Ecto neural progenitor cell (in vitro differentiated cells): ENCODE measurements at regions not wholly inside any gene's neighbourhood (a gene's known extent, or its start where the extent isn't known, plus 50 kb on each side); places are given as distances from the start of the nearest gene placed in this dataset.

Source experiments
- DNase-seq: peaks from one replicate; pipeline ENCODE4 v3.0.0-alpha.2; 2018; ENCODE audit warnings: low spot score

- DNase-seq = no peak
Observed at GRCh38 chr4:186351668-186352194, 85.7 kb downstream of the F11 start.

DNA sequence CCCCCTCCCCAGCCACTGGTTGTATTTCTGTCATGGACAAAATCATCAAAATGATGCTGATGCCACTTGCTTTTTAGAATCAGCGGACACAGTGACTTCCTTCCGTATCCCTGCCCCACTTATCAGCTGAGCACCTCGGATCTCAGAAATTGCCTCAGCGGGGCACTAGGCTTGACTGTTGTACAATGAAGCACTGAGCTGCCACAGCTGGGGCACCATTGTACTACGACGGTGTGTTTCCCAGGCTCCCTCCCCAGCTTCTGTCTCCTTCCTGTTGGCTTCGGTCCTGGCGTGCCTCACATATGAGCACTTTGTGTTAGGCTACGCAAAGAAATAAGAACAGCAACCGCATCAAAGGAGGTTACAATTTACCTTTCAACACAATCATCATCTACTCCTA lies 82.4 kb downstream of the F11 start:
- DNase-seq = no peak

GRCh38 chr4:186347743-186348142 lies 81.8 kb downstream of the F11 start:
- DNase-seq = no peak

- no peak for DNase-seq
Observed at GRCh38 chr4:186345184-186345583, 79.2 kb downstream of the F11 start.

- DNase-seq = no peak
Observed at GRCh38 chr4:186342582-186342981, 76.6 kb downstream of the F11 start.

GRCh38 chr4:186341655-186342054 lies 75.7 kb downstream of the F11 start:
- no peak for DNase-seq
